OCI-LY1 (cell line): ENCODE measurements at regions not wholly inside any gene's neighbourhood (a gene's known extent, or its start where the extent isn't known, plus 50 kb on each side); places are given as distances from the start of the nearest gene placed in this dataset.

Experiments
- H2AFZ ChIP-seq: fragments of 200-600 bp; sonication (generic), shearing (Covaris generic); 2 replicates; pipeline ENCODE4 v1.6.0; 2014; ENCODE audit warnings: antibody characterized with exemption, mild to moderate bottlenecking, low read length
- H3F3A ChIP-seq: fragments of 200-600 bp; sonication (generic), shearing (Covaris generic); 2 replicates; pipeline ENCODE4 v1.6.0; 2014; ENCODE audit warnings: mild to moderate bottlenecking, antibody characterized with exemption, low read length, moderate library complexity; ENCODE audit not compliant: insufficient read depth
- H3K27ac ChIP-seq: fragments of 200-600 bp; sonication (generic); 2 replicates; pipeline ENCODE4 v1.5.1; 2014; ENCODE audit warnings: low read length, mixed run types, mild to moderate bottlenecking, low read depth; ENCODE audit not compliant: poor library complexity, severe bottlenecking
- H3K27me3 ChIP-seq: fragments of 200-600 bp; sonication (generic); 2 replicates; pipeline ENCODE4 v1.6.0; 2014; ENCODE audit warnings: antibody characterized with exemption, mild to moderate bottlenecking, low read length, moderate library complexity; ENCODE audit not compliant: insufficient read depth
- H3K36me3 ChIP-seq: fragments of 200-600 bp; sonication (generic); 2 replicates; pipeline ENCODE4 v1.6.1; 2014; ENCODE audit warnings: mild to moderate bottlenecking, antibody characterized with exemption, low read length, moderate library complexity, mixed read lengths; ENCODE audit not compliant: insufficient read depth
- H3K4me1 ChIP-seq: fragments of 200-600 bp; sonication (generic); 2 replicates; pipeline ENCODE4 v1.5.1; 2014; ENCODE audit warnings: mild to moderate bottlenecking, low read length, moderate library complexity; ENCODE audit not compliant: insufficient read depth, severe bottlenecking
- H3K4me2 ChIP-seq: fragments of 200-600 bp; sonication (generic), shearing (Covaris generic); 2 replicates; pipeline ENCODE4 v1.6.1; 2014; ENCODE audit warnings: low read length
- H3K4me3 ChIP-seq: fragments of 200-600 bp; sonication (generic); 2 replicates; pipeline ENCODE4 v1.5.1; 2014; ENCODE audit warnings: low read length, low read depth, mild to moderate bottlenecking, mixed read lengths; ENCODE audit not compliant: poor library complexity, severe bottlenecking
- H3K79me2 ChIP-seq: fragments of 200-600 bp; shearing (Covaris generic); 2 replicates; pipeline ENCODE4 v1.6.1; 2016; ENCODE audit warnings: mixed run types, low read length, mixed read lengths; ENCODE audit not compliant: insufficient read depth
- H3K9ac ChIP-seq: fragments of 200-600 bp; sonication (generic), shearing (Covaris generic); 2 replicates; pipeline ENCODE4 v1.6.1; 2014; ENCODE audit warnings: mild to moderate bottlenecking, low read length, mixed read lengths
- H3K9me2 ChIP-seq: fragments of 200-600 bp; sonication (generic), shearing (Covaris generic); 2 replicates; pipeline ENCODE4 v1.6.1; 2014; ENCODE audit warnings: low read depth, mild to moderate bottlenecking, low read length, mixed read lengths
- H3K9me3 ChIP-seq: fragments of 200-600 bp; shearing (Covaris generic); 2 replicates; pipeline ENCODE4 v1.6.1; 2014; ENCODE audit warnings: low read length, mixed read lengths
- H4K20me1 ChIP-seq: fragments of 200-600 bp; sonication (generic), shearing (Covaris generic); 2 replicates; pipeline ENCODE4 v1.6.0; 2016; ENCODE audit warnings: mild to moderate bottlenecking, low read length; ENCODE audit not compliant: insufficient read depth
- CTCF ChIP-seq: fragments of 200-600 bp; sonication (generic), shearing (Covaris generic); IDR thresholded peaks from 2 replicates; pipeline ENCODE4 v1.5.1; 2017; ENCODE audit warnings: mild to moderate bottlenecking, antibody characterized with exemption, low read length, moderate library complexity, mixed read lengths
- EZH2 ChIP-seq: fragments of 200-600 bp; sonication (generic), shearing (Covaris generic); IDR thresholded peaks from 2 replicates; pipeline ENCODE4 v1.8.0; 2017; ENCODE audit warnings: borderline replicate concordance, mixed run types, mild to moderate bottlenecking, antibody characterized with exemption, low read length, moderate library complexity, mixed read lengths

GRCh38 chr18:30811580-30811979 lies 231.0 kb downstream of the DSC3 start:
- Histone ChIP-seq H4K20me1 (no peaks in the 10 kb centered on the region), H3K9me2 (no peaks in the 10 kb centered on the region), H3F3A (no peaks in the 10 kb centered on the region), H2AFZ (no peak overlapping the region), H3K27ac (no peak overlapping the region), H3K27me3 (no peaks in the 10 kb centered on the region), H3K36me3 (no peaks in the 10 kb centered on the region), H3K9ac (no peak overlapping the region), H3K4me2 (no peak overlapping the region), H3K79me2 (no peaks in the 10 kb centered on the region), H3K4me3 (no peak overlapping the region), H3K4me1 (no peaks in the 10 kb centered on the region), H3K9me3 (no peaks in the 10 kb centered on the region)
- TF ChIP-seq EZH2: no peak
- TF ChIP-seq CTCF: no peak

GRCh38 chr18:30810580-30810979 lies 232.0 kb downstream of the DSC3 start:
- Histone ChIP-seq H3K36me3 (no peaks in the 10 kb centered on the region), H3K9ac (no peak overlapping the region), H2AFZ (no peak overlapping the region)

GRCh38 chr18:30806823-30807222 lies 235.7 kb downstream of the DSC3 start:
- no peaks in the 10 kb centered on the region for H3K79me2 ChIP-seq
- no peak overlapping the region for H3K9ac ChIP-seq
- no peak overlapping the region for H3K4me2 ChIP-seq
- H3F3A ChIP-seq: no peaks in the 10 kb centered on the region
- no peaks in the 10 kb centered on the region for H3K9me3 ChIP-seq
- no peak overlapping the region for H3K4me3 ChIP-seq
- H3K27me3 ChIP-seq: no peaks in the 10 kb centered on the region
- no peak overlapping the region for H3K27ac ChIP-seq
- H3K9me2 ChIP-seq: no peaks in the 10 kb centered on the region
- H3K4me1 ChIP-seq: no peaks in the 10 kb centered on the region
- no peaks in the 10 kb centered on the region for H3K36me3 ChIP-seq
- no peaks in the 10 kb centered on the region for H4K20me1 ChIP-seq
- no peak overlapping the region for H2AFZ ChIP-seq
- TF ChIP-seq EZH2 (no peak), CTCF (no peak)

More at GRCh38 chr18:30810580-30810979, 232.0 kb downstream of the DSC3 start:
- TF ChIP-seq EZH2: no peak
- H3F3A ChIP-seq: no peaks in the 10 kb centered on the region
- no peaks in the 10 kb centered on the region for H3K9me3 ChIP-seq
- no peaks in the 10 kb centered on the region for H3K4me1 ChIP-seq
- H3K4me3 ChIP-seq: no peak overlapping the region
- no peaks in the 10 kb centered on the region for H3K79me2 ChIP-seq
- H3K4me2 ChIP-seq: no peak overlapping the region
- H3K27me3 ChIP-seq: no peaks in the 10 kb centered on the region
- H3K9me2 ChIP-seq: no peaks in the 10 kb centered on the region
- H4K20me1 ChIP-seq: no peaks in the 10 kb centered on the region
- H3K27ac ChIP-seq: no peak overlapping the region

GRCh38 chr18:30800800-30801199 lies 241.7 kb downstream of the DSC3 start:
- H3K27me3 ChIP-seq: no peaks in the 10 kb centered on the region
- no peak overlapping the region for H3K27ac ChIP-seq
- H3K9ac ChIP-seq: no peak overlapping the region
- H2AFZ ChIP-seq: no peak overlapping the region
- H3K79me2 ChIP-seq: no peaks in the 10 kb centered on the region
- no peaks in the 10 kb centered on the region for H3K9me2 ChIP-seq
- H3K4me2 ChIP-seq: no peak overlapping the region
- no peak for TF ChIP-seq EZH2
- TF ChIP-seq CTCF: no peak
- H4K20me1 ChIP-seq: no peaks in the 10 kb centered on the region
- H3K36me3 ChIP-seq: no peaks in the 10 kb centered on the region
- H3F3A ChIP-seq: no peaks in the 10 kb centered on the region
- no peaks in the 10 kb centered on the region for H3K9me3 ChIP-seq
- no peak overlapping the region for H3K4me3 ChIP-seq
- no peaks in the 10 kb centered on the region for H3K4me1 ChIP-seq
